PFSK-1 (cell line): ENCODE measurements at regions not wholly inside any gene's neighbourhood (a gene's known extent, or its start where the extent isn't known, plus 50 kb on each side); places are given as distances from the start of the nearest gene placed in this dataset.
A peak's percentile ranks its signal among the peaks of the same experiment; 100 is the strongest.

ENCODE experiments used
- FOXP2 ChIP-seq: optimal IDR thresholded peaks from 2 replicates; pipeline ENCODE3; 2011; ENCODE audit warnings: borderline replicate concordance, control low read depth, inconsistent platforms; ENCODE audit not compliant: insufficient read depth; ENCODE audit errors: extremely low read length, extremely low read depth
- POLR2AphosphoS5 ChIP-seq: IDR thresholded peaks from 2 replicates; pipeline ENCODE4 v1.6.1; 2012; ENCODE audit warnings: low read depth, mild to moderate bottlenecking, control low read depth, low read length, moderate library complexity
- REST ChIP-seq, 2 experiments: IDR thresholded peaks; 2 replicates each; pipeline versions ENCODE4 v1.6.1 to v1.8.0; 2011 to 2012; ENCODE audit warnings: low read depth in 2 of 2, low read length in 2 of 2, control low read depth in 1 of 2, inconsistent platforms in 1 of 2, mild to moderate bottlenecking in 1 of 2, moderate library complexity in 1 of 2; ENCODE audit not compliant: insufficient read depth in 1 of 2
- SIN3A ChIP-seq: IDR thresholded peaks from 2 replicates; pipeline ENCODE4 v1.6.1; 2012; ENCODE audit warnings: mild to moderate bottlenecking, low read length, moderate library complexity, borderline replicate concordance; ENCODE audit not compliant: insufficient read depth
- TAF1 ChIP-seq: IDR thresholded peaks from 2 replicates; pipeline ENCODE4 v1.6.1; 2012; ENCODE audit warnings: low read length, control low read depth, borderline replicate concordance; ENCODE audit not compliant: insufficient read depth

DNA sequence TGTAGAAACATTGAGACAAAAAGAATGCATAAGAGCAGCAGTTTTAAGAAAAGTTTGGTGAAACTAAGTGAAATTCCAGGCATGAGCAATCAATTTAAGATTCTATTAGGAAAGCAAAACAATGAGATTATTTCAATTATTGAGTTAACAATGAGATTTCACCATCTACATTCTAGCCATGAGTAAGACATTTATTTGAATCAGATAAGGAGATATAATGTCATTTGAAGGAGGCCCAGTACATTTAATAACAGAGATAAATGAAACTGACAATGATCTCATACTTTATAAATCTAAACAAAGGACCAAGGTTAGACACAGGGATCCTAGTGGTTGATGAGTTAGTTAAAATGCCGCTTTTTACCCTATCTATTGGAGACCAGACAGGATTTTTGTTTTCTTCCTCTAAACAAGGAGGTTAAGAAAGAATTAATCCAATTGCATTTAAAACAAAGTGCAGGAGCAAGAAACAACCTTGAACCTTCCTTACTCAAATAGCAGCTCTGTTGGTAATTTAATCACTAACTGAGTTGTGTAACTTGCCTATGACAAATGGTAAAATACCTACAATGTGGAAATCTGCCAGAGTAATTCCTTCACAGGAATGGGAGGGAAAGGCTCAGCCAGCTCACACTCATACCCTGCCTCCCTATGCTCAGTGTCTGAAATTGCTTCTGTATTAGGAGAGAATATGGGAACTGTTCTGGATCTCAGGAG, 103.5 kb upstream of the NR3C1 start:
- TF ChIP-seq POLR2AphosphoS5 (no peak), TAF1 (no peak), REST (IDR thresholded peaks at IDR 0.05; ENCODE audit: insufficient read depth in 1 of 2, low read depth in 2 of 2, low read length in 2 of 2) (no peak), FOXP2 (no peak), SIN3A (no peak)

DNA sequence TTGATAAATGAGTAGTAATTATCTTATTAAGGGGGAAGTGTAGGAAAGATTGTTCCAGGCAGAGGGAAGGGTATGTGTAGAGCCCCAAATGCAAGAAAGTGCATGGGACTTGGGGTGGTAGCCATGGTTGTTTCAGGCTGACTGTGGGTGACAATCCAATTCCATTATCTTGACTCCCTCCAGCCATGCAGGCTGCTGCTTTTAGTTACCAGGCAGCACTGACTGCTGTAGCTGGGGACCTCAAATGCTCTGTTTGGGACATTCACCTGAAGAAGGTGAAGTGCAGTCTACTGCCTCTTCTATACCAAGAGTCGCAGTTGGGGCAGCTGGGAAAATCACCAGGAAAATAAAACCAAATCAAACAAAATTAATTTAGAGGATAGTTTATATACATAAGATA, 102.4 kb upstream of the NR3C1 start:
- TF ChIP-seq REST (IDR thresholded peaks at IDR 0.05; ENCODE audit: insufficient read depth in 1 of 2, low read depth in 2 of 2, low read length in 2 of 2): no peak
- TF ChIP-seq SIN3A: no peak
- TF ChIP-seq POLR2AphosphoS5: no peak
- TF ChIP-seq TAF1: no peak
- TF ChIP-seq FOXP2: no peak

- TF ChIP-seq REST (IDR thresholded peaks at IDR 0.05; ENCODE audit: insufficient read depth in 1 of 2, low read depth in 2 of 2, low read length in 2 of 2): no peak
- TF ChIP-seq SIN3A: no peak
- no peak for TF ChIP-seq FOXP2
- no peak for TF ChIP-seq TAF1
- TF ChIP-seq POLR2AphosphoS5: no peak
Measured at GRCh38 chr5:143505354-143505753, 101.9 kb upstream of the NR3C1 start.

DNA sequence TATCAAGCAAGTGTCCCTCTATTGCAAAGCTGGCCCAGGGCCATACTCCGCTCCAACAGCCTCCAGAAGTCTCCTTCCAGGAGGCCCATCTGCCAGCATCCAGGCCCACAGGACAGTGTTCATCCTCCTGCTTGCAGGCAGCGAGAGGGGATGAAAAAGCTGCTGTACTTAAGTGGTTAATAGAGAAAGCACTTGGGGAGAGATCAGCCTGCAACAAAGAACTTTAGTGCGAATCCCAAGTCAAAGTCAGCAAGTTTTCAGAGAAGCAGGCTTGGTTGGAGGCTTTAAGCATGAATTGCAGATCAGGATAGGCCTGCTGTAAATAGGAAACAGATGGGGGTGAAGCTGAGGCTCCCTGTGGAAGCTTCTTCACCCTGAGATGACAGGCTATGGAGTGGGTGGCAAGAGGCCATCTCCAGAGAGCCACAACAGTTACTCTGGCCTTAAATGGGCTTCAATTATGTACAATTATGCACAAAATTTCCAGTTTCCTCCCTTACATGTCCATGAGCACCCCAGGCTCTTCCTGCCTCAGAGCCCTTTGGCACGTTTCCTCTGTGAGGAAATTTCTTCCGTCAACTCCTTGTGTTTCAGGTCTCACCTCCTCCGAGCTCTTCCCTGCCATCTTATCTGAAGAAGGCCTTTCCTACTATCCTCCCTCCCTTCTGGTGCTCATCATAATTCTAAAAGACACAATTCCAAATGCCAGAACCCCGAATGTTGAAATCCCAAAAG, 98.0 kb upstream of the NR3C1 start:
- TF ChIP-seq REST (IDR thresholded peaks at IDR 0.05; ENCODE audit: insufficient read depth in 1 of 2, low read depth in 2 of 2, low read length in 2 of 2) (peak in 1 of 2 experiments; percentile 46; a peak in 1 of 4 replicates), TAF1 (0 out of 2 replicates have a peak, but pooled peaks have one; percentile 28), SIN3A (no peak)
